ENCODE measurements at regions not wholly inside any gene's neighbourhood (a gene's known extent, or its start where the extent isn't known, plus 50 kb on each side); places are given as distances from the start of the nearest gene placed in this dataset.

GRCh38 chr9:90507621-90508020, 135.0 kb downstream of the DIRAS2 start:
- TF ChIP-seq CTCF (IDR thresholded peaks at IDR 0.05; ENCODE audit: poor library complexity) (no peak), EZH2phosphoT487 (IDR thresholded peaks at IDR 0.05; ENCODE audit: low read depth, severe bottlenecking, unreplicated experiment) (no peak)

Measured in hepatocyte (in vitro differentiated cells).